ENCODE measurements at regions not wholly inside any gene's neighbourhood (a gene's known extent, or its start where the extent isn't known, plus 50 kb on each side); places are given as distances from the start of the nearest gene placed in this dataset.
A peak's percentile ranks its signal among the peaks of the same experiment; 100 is the strongest.

GRCh38 chr16:85986931-85987749, 88.2 kb downstream of the IRF8 start:
- H3K27ac ChIP-seq: no peak overlapping the region
- intact Hi-C loops (cut with DNase I): loop anchor here (5.0 kb wide), 1 partner anchor 165 kb away; no protein-coding TSS in a partner anchor
- no peaks in the 10 kb centered on the region for H3K9me3 ChIP-seq
- WGBS, 2 donors: 69 to 73% methylated on average over 9 to 10 of the region's 12 CpGs
- H3K4me1 ChIP-seq: peaks cover 0 to 10% of the 10 kb centered on the region in 2 donors
- H3K36me3 ChIP-seq: no peaks in the 10 kb centered on the region
- TF ChIP-seq POLR2A (IDR thresholded peaks at IDR 0.05) (no peak), CTCF (IDR thresholded peaks at IDR 0.05) (peak in 4 of 6 experiments; percentile 22 to 74 (median 36))
- no peak for DNase-seq
- no peak overlapping the region for H3K4me3 ChIP-seq (replicated peaks in 1 of 3)
- no peaks in the 10 kb centered on the region for H3K27me3 ChIP-seq

DNA sequence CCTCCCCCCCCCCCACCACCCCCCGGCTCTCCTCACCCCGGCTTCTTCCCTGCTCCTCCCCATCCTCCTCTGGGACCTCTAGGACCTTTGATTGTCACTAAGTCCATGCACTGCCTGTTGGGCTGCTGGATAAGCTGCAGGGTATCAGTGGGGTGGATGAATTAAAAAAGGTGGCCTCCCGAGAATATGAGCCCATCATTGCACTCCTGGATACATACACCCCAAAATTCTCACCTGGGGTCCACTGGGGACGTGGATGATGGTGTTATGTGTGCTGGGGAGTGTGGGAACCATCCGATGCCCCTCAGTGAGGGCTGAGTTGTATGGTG, 88.8 kb downstream of the IRF8 start:
- Histone ChIP-seq H3K4me3 (replicated peaks in 1 of 3) (no peak overlapping the region), H3K4me1 (peaks cover 0 to 10% of the 10 kb centered on the region in 2 donors), H3K9me3 (no peaks in the 10 kb centered on the region), H3K36me3 (no peaks in the 10 kb centered on the region), H3K27me3 (no peaks in the 10 kb centered on the region), H3K27ac (no peak overlapping the region)
- intact Hi-C loops (cut with DNase I): loop anchor here (5.0 kb wide), 1 partner anchor 165 kb away; no protein-coding TSS in a partner anchor
- TF ChIP-seq CTCF (IDR thresholded peaks at IDR 0.05) (no peak), POLR2A (IDR thresholded peaks at IDR 0.05) (no peak)
- 41 to 50% methylated on average over 4 to 5 of the region's 5 CpGs for WGBS, 2 donors
- DNase-seq: no peak

- intact Hi-C loops (cut with DNase I): loop anchor here (5.0 kb wide), 1 partner anchor 166 kb away; no protein-coding TSS in a partner anchor
- TF ChIP-seq CTCF (IDR thresholded peaks at IDR 0.05) (no peak), POLR2A (IDR thresholded peaks at IDR 0.05) (no peak)
- no peaks in the 10 kb centered on the region for H3K9me3 ChIP-seq
- 83% methylated on average over 5 of the region's 5 CpGs for WGBS, 2 donors
- no peaks in the 10 kb centered on the region for H3K36me3 ChIP-seq
- DNase-seq: no peak
- no peak overlapping the region for H3K27ac ChIP-seq
- no peaks in the 10 kb centered on the region for H3K27me3 ChIP-seq
- no peak overlapping the region for H3K4me3 ChIP-seq (replicated peaks in 1 of 3)
- H3K4me1 ChIP-seq: peaks cover 0 to 10% of the 10 kb centered on the region in 2 donors
Observed at GRCh38 chr16:85988306-85988705, 89.3 kb downstream of the IRF8 start.

GRCh38 chr16:85988723-85989313, 89.9 kb downstream of the IRF8 start:
- no peak for TF ChIP-seq POLR2A (IDR thresholded peaks at IDR 0.05)
- TF ChIP-seq CTCF (IDR thresholded peaks at IDR 0.05): no peak
- Histone ChIP-seq H3K4me3 (replicated peaks in 1 of 3) (no peak overlapping the region), H3K36me3 (no peaks in the 10 kb centered on the region), H3K9me3 (no peaks in the 10 kb centered on the region), H3K27ac (no peak overlapping the region), H3K4me1 (peaks cover 0 to 10% of the 10 kb centered on the region in 2 donors), H3K27me3 (no peaks in the 10 kb centered on the region)
- intact Hi-C loops (cut with DNase I): loop anchor here (5.0 kb wide), 1 partner anchor 167 kb away; no protein-coding TSS in a partner anchor
- DNase-seq: no peak
- 54 to 63% methylated on average over 13 of the region's 13 CpGs for WGBS, 2 donors

DNA sequence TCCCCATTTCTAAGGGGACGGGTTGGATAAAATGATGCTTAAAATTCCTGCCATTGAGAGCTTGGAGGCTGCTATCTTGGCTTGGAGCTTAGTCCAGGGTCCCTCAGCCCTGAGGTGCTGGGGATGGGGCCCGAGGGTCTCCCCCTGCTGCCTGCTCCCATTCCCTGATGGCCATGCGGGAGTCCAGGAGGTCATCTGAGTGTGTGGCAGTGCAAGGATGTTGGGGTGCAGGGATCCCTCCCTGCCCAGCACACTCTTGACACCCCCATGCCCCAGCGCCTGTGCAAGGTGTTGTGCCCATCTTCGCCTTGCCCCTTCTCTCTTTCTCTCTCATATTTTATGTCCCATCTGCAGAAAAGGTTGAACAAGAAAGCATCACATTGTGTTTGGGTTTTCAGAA, 90.4 kb downstream of the IRF8 start:
- Histone ChIP-seq H3K27me3 (no peaks in the 10 kb centered on the region), H3K36me3 (no peaks in the 10 kb centered on the region), H3K4me3 (replicated peaks in 1 of 3) (no peak overlapping the region), H3K4me1 (peaks cover 0 to 10% of the 10 kb centered on the region in 2 donors), H3K27ac (no peak overlapping the region), H3K9me3 (no peaks in the 10 kb centered on the region)
- DNase-seq: no peak
- intact Hi-C loops (cut with DNase I): loop anchor here (5.0 kb wide), 1 partner anchor 167 kb away; no protein-coding TSS in a partner anchor
- 87 to 96% methylated on average over 4 to 5 of the region's 5 CpGs for WGBS, 2 donors
- TF ChIP-seq POLR2A (IDR thresholded peaks at IDR 0.05): no peak
- TF ChIP-seq CTCF (IDR thresholded peaks at IDR 0.05): no peak
